Gastroesophageal sphincter (tissue), 3 donors: ENCODE measurements at regions not wholly inside any gene's neighbourhood (a gene's known extent, or its start where the extent isn't known, plus 50 kb on each side); places are given as distances from the start of the nearest gene placed in this dataset.

ENCODE experiments used
- CTCF ChIP-seq, 4 experiments: fragments of 200-600 bp in 2 of 4; fragments of 450-650 bp in 2 of 4; sonication (generic) in 1 of 4; IDR thresholded peaks; one replicate each; pipeline ENCODE4 v1.5.1; 2017 to 2019; ENCODE audit warnings: antibody characterized with exemption in 4 of 4, mild to moderate bottlenecking in 2 of 4, moderate library complexity in 2 of 4
- POLR2A ChIP-seq, 2 donors: fragments of 450-650 bp; IDR thresholded peaks; one replicate each; pipeline ENCODE4 v1.6.1; 2017; ENCODE audit warnings: antibody characterized with exemption in 2 of 2, mild to moderate bottlenecking in 2 of 2, moderate library complexity in 1 of 2

GRCh38 chr12:88255224-88255623, 113.1 kb downstream of the TMTC3 start:
- TF ChIP-seq POLR2A (IDR thresholded peaks at IDR 0.05) (no peak), CTCF (IDR thresholded peaks at IDR 0.05) (no peak)
